H1 (cell line): ENCODE measurements at regions not wholly inside any gene's neighbourhood (a gene's known extent, or its start where the extent isn't known, plus 50 kb on each side); places are given as distances from the start of the nearest gene placed in this dataset.

Experiments used
- CHD7 ChIP-seq: fragments of 300-600 bp; sonication (generic); IDR thresholded peaks from 2 replicates; pipeline ENCODE4 v1.7.1; 2012; ENCODE audit warnings: low read length, moderate library complexity, mild to moderate bottlenecking, inconsistent platforms; ENCODE audit not compliant: insufficient replicate concordance
- GABPA ChIP-seq: IDR thresholded peaks from 2 replicates; pipeline ENCODE4 v1.6.1; 2011; ENCODE audit warnings: mild to moderate bottlenecking, low read length, moderate library complexity, borderline replicate concordance; ENCODE audit not compliant: insufficient read depth
- JUND ChIP-seq: IDR thresholded peaks from 2 replicates; pipeline ENCODE4 v1.6.1; 2011; ENCODE audit warnings: mild to moderate bottlenecking, improper control_type of control experiment, low read length
- RNF2 ChIP-seq: fragments of 200-900, 300-1000 bp; sonication (generic); IDR thresholded peaks from 2 replicates; pipeline ENCODE4 v1.7.1; 2016; ENCODE audit warnings: borderline replicate concordance, low read depth, mild to moderate bottlenecking, antibody characterized with exemption, low read length; ENCODE audit not compliant: poor library complexity, severe bottlenecking; ENCODE audit errors: missing control alignments
- SIX5 ChIP-seq: IDR thresholded peaks from 2 replicates; pipeline ENCODE4 v1.6.1; 2011; ENCODE audit warnings: mild to moderate bottlenecking, low read depth, low read length
- SP4 ChIP-seq: IDR thresholded peaks from 2 replicates; pipeline ENCODE4 v1.6.1; 2012; ENCODE audit warnings: low read length, inconsistent platforms
- SRF ChIP-seq: IDR thresholded peaks from 2 replicates; pipeline ENCODE4 v1.6.1; 2011; ENCODE audit warnings: mild to moderate bottlenecking, low read depth, low read length, moderate library complexity
- SUZ12 ChIP-seq: fragments of 200-600 bp; sonication (generic); IDR thresholded peaks from 2 replicates; pipeline ENCODE4 v1.6.1; 2012; ENCODE audit warnings: mild to moderate bottlenecking, inconsistent platforms, low read length, moderate library complexity, mixed read lengths
- YY1 ChIP-seq: IDR thresholded peaks from 2 replicates; pipeline ENCODE4 v1.6.1; 2011; ENCODE audit warnings: low read depth, mild to moderate bottlenecking, low read length
- TF ChIP-seq, protein P1 (sequence below), 3 experiments: IDR thresholded peaks; 1 replicate in 2 of 3; 2 replicates in 1 of 3; pipeline versions ENCODE4 v1.5.1 to v1.6.1; 2011; ENCODE audit warnings: low read length in 3 of 3, mild to moderate bottlenecking in 3 of 3, inconsistent platforms in 2 of 3, low read depth in 1 of 3, moderate library complexity in 1 of 3; ENCODE audit not compliant: insufficient read depth in 1 of 3; ENCODE audit errors: control extremely low read depth in 1 of 3

GRCh38 chr3:132867526-132867925 is 145.3 kb upstream of the NPHP3 start (continued):
- TF ChIP-seq CHD7 (no peak), SUZ12 (no peak), SP4 (no peak), JUND (no peak), YY1 (no peak), SRF (no peak), SIX5 (no peak), RNF2 (no peak), GABPA (no peak)
- TF ChIP-seq, protein P1, sequence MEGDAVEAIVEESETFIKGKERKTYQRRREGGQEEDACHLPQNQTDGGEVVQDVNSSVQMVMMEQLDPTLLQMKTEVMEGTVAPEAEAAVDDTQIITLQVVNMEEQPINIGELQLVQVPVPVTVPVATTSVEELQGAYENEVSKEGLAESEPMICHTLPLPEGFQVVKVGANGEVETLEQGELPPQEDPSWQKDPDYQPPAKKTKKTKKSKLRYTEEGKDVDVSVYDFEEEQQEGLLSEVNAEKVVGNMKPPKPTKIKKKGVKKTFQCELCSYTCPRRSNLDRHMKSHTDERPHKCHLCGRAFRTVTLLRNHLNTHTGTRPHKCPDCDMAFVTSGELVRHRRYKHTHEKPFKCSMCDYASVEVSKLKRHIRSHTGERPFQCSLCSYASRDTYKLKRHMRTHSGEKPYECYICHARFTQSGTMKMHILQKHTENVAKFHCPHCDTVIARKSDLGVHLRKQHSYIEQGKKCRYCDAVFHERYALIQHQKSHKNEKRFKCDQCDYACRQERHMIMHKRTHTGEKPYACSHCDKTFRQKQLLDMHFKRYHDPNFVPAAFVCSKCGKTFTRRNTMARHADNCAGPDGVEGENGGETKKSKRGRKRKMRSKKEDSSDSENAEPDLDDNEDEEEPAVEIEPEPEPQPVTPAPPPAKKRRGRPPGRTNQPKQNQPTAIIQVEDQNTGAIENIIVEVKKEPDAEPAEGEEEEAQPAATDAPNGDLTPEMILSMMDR (IDR thresholded peaks at IDR 0.05; ENCODE audit: control extremely low read depth in 1 of 3, insufficient read depth in 1 of 3, low read depth in 1 of 3, low read length in 3 of 3), result no peak
